B cell (primary cell): ENCODE measurements at regions not wholly inside any gene's neighbourhood (a gene's known extent, or its start where the extent isn't known, plus 50 kb on each side); places are given as distances from the start of the nearest gene placed in this dataset.

Experiments used
- EZH2 ChIP-seq: IDR thresholded peaks from 2 replicates; pipeline ENCODE4 v1.6.1; 2012; ENCODE audit warnings: borderline replicate concordance, low read depth, mild to moderate bottlenecking, moderate library complexity, low read length; ENCODE audit not compliant: insufficient read depth, poor library complexity, severe bottlenecking
- TF ChIP-seq, protein P1 (sequence below): fragments of 200-600 bp; IDR thresholded peaks from one replicate; pipeline ENCODE4 v1.8.0; 2022; ENCODE audit warnings: antibody characterized with exemption, mild to moderate bottlenecking

DNA sequence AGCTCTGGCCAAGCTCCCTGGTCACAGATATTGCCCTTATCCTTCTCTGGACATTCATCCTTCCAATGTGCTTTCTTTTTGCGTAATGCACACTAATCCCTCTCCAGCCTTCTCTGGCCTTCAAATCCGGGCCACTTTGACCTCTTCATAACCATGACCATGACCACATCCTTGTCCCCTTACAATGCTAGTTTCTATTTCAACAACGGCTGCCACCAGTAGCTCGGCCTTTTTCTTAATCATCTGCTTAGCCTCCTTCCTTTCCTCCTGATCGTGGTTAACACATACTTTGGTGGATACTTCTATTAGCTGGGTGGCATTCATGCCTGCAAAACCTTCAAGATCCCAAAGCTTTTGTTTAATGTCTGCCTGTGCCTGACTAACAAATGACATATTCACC is 264.4 kb upstream of the RBMY1B start:
- TF ChIP-seq EZH2, result no peak
- TF ChIP-seq, protein P1, sequence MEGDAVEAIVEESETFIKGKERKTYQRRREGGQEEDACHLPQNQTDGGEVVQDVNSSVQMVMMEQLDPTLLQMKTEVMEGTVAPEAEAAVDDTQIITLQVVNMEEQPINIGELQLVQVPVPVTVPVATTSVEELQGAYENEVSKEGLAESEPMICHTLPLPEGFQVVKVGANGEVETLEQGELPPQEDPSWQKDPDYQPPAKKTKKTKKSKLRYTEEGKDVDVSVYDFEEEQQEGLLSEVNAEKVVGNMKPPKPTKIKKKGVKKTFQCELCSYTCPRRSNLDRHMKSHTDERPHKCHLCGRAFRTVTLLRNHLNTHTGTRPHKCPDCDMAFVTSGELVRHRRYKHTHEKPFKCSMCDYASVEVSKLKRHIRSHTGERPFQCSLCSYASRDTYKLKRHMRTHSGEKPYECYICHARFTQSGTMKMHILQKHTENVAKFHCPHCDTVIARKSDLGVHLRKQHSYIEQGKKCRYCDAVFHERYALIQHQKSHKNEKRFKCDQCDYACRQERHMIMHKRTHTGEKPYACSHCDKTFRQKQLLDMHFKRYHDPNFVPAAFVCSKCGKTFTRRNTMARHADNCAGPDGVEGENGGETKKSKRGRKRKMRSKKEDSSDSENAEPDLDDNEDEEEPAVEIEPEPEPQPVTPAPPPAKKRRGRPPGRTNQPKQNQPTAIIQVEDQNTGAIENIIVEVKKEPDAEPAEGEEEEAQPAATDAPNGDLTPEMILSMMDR, result no peak
